Erythroblast (primary cell): ENCODE measurements at regions not wholly inside any gene's neighbourhood (a gene's known extent, or its start where the extent isn't known, plus 50 kb on each side); places are given as distances from the start of the nearest gene placed in this dataset.

ENCODE experiments used
- GATA1 ChIP-seq: IDR thresholded peaks from 2 replicates; pipeline ENCODE4 v1.6.1; 2011; ENCODE audit warnings: low read depth, mild to moderate bottlenecking, control low read depth, low read length, moderate library complexity
- POLR2A ChIP-seq: IDR thresholded peaks from 2 replicates; pipeline ENCODE4 v1.6.1; 2011; ENCODE audit warnings: mild to moderate bottlenecking, low read length

- no peak for TF ChIP-seq POLR2A
- no peak for TF ChIP-seq GATA1
Measured at GRCh38 chrX:9221781-9222180, 187.9 kb upstream of the FAM9B start.
